HG02642 (cell line): ENCODE measurements at regions not wholly inside any gene's neighbourhood (a gene's known extent, or its start where the extent isn't known, plus 50 kb on each side); places are given as distances from the start of the nearest gene placed in this dataset.
"Not testable (repeated sequence)": the region's sequence is repeated elsewhere in the genome, so short reads cannot be mapped to it uniquely, and the experiment has no call there.

Experiments used
- ATAC-seq: cut with Tn5 transposase; IDR thresholded peaks from one replicate; pipeline ENCODE4 v1.9.1; 2021; ENCODE audit warnings: mild to moderate bottlenecking; ENCODE audit not compliant: unreplicated experiment, poor library complexity

- no peak for ATAC-seq
Observed at GRCh38 chr4:114393295-114394038, 205.1 kb upstream of the UGT8 start.

GRCh38 chr4:114396808-114397207 is 201.8 kb upstream of the UGT8 start:
- ATAC-seq: no peak

GRCh38 chr4:114398410-114398809 is 200.2 kb upstream of the UGT8 start:
- ATAC-seq: no peak

GRCh38 chr4:114399105-114399504 is 199.5 kb upstream of the UGT8 start:
- no peak for ATAC-seq

GRCh38 chr4:114400531-114400930 is 198.1 kb upstream of the UGT8 start:
- no peak for ATAC-seq

- no peak for ATAC-seq
Observed at GRCh38 chr4:114401483-114401882, 197.1 kb upstream of the UGT8 start.

- ATAC-seq: no peak
Observed at GRCh38 chr4:114417214-114417613, 181.4 kb upstream of the UGT8 start.

- no peak for ATAC-seq
Observed at GRCh38 chr4:114420069-114420468, 178.5 kb upstream of the UGT8 start.

- peak; percentile 91 for ATAC-seq
Observed at GRCh38 chr4:114423582-114423981, 175.0 kb upstream of the UGT8 start.

- no peak for ATAC-seq
Observed at GRCh38 chr4:114435116-114435515, 163.5 kb upstream of the UGT8 start.

- ATAC-seq: no peak
Observed at GRCh38 chr4:114442856-114443255, 155.8 kb upstream of the UGT8 start.

- no peak for ATAC-seq
Observed at GRCh38 chr4:114444211-114444610, 154.4 kb upstream of the UGT8 start.

- ATAC-seq: not testable (repeated sequence)
Observed at GRCh38 chr4:114447963-114448516, 150.6 kb upstream of the UGT8 start.

GRCh38 chr4:114458728-114459127 is 139.9 kb upstream of the UGT8 start:
- no peak for ATAC-seq

GRCh38 chr4:114464726-114465272 is 133.8 kb upstream of the UGT8 start:
- ATAC-seq: no peak

- no peak for ATAC-seq
Observed at GRCh38 chr4:114465766-114466165, 132.8 kb upstream of the UGT8 start.

GRCh38 chr4:114466299-114466698 is 132.3 kb upstream of the UGT8 start:
- no peak for ATAC-seq

GRCh38 chr4:114472269-114473032 is 126.2 kb upstream of the UGT8 start:
- no peak for ATAC-seq

- ATAC-seq: no peak
Observed at GRCh38 chr4:114474188-114474800, 124.3 kb upstream of the UGT8 start.

GRCh38 chr4:114476310-114476709 is 122.3 kb upstream of the UGT8 start:
- ATAC-seq: no peak

- no peak for ATAC-seq
Observed at GRCh38 chr4:114479595-114479994, 119.0 kb upstream of the UGT8 start.
